ENCODE measurements at regions not wholly inside any gene's neighbourhood (a gene's known extent, or its start where the extent isn't known, plus 50 kb on each side); places are given as distances from the start of the nearest gene placed in this dataset.

- Histone ChIP-seq H3K36me3 (replicated peaks in 1 of 2; ENCODE audit: insufficient read depth in 1 of 2, low read depth in 2 of 2) (no peaks in the 10 kb centered on the region), H3K27ac (no peak overlapping the region), H3K4me1 (no peaks in the 10 kb centered on the region), H3K9me3 (no peaks in the 10 kb centered on the region), H3K4me3 (no peak overlapping the region), H3K27me3 (no peaks in the 10 kb centered on the region)
- DNase-seq, result no peak
- ATAC-seq, result no peak
- 67 to 69% methylated on average over 4 of the region's 4 CpGs for WGBS, 2 donors
- TF ChIP-seq CTCF (IDR thresholded peaks at IDR 0.05), result no peak
- TF ChIP-seq POLR2A (IDR thresholded peaks at IDR 0.05), result no peak
- intact Hi-C loops (cut with DNase I), result no loop called here
These were observed 604.7 kb upstream of the SALL1 start for GRCh38 chr16:51755577-51756355.

GRCh38 chr16:51755039-51755501, 604.0 kb upstream of the SALL1 start:
- Histone ChIP-seq H3K27ac (no peak overlapping the region), H3K4me1 (no peaks in the 10 kb centered on the region), H3K9me3 (no peaks in the 10 kb centered on the region), H3K4me3 (no peak overlapping the region), H3K36me3 (replicated peaks in 1 of 2; ENCODE audit: insufficient read depth in 1 of 2, low read depth in 2 of 2) (no peaks in the 10 kb centered on the region), H3K27me3 (no peaks in the 10 kb centered on the region)
- no peak for DNase-seq
- WGBS, 2 donors, result 31 to 53% methylated on average over 8 to 12 of the region's 12 CpGs
- intact Hi-C loops (cut with DNase I), result no loop called here
- TF ChIP-seq CTCF (IDR thresholded peaks at IDR 0.05) (no peak), POLR2A (IDR thresholded peaks at IDR 0.05) (no peak)
- ATAC-seq, result no peak

- DNase-seq, result no peak
- no peaks in the 10 kb centered on the region for H3K27me3 ChIP-seq
- H3K4me1 ChIP-seq, result no peaks in the 10 kb centered on the region
- intact Hi-C loops (cut with DNase I), result no loop called here
- no peak overlapping the region for H3K4me3 ChIP-seq
- H3K36me3 ChIP-seq (replicated peaks in 1 of 2; ENCODE audit: insufficient read depth in 1 of 2, low read depth in 2 of 2), result no peaks in the 10 kb centered on the region
- no peak for ATAC-seq
- 39 to 48% methylated on average over 1 of the region's 1 CpG for WGBS, 2 donors
- no peak for TF ChIP-seq POLR2A (IDR thresholded peaks at IDR 0.05)
- TF ChIP-seq CTCF (IDR thresholded peaks at IDR 0.05), result no peak
- no peaks in the 10 kb centered on the region for H3K9me3 ChIP-seq
- no peak overlapping the region for H3K27ac ChIP-seq
These were observed 602.5 kb upstream of the SALL1 start for GRCh38 chr16:51753467-51754127.

- H3K27ac ChIP-seq, result no peak overlapping the region
- H3K4me1 ChIP-seq, result no peaks in the 10 kb centered on the region
- H3K9me3 ChIP-seq, result no peaks in the 10 kb centered on the region
- WGBS, 2 donors, result 75 to 80% methylated on average over 3 of the region's 3 CpGs
- no peak for TF ChIP-seq CTCF (IDR thresholded peaks at IDR 0.05)
- no peak for TF ChIP-seq POLR2A (IDR thresholded peaks at IDR 0.05)
- ATAC-seq (no peak), DNase-seq (no peak)
- intact Hi-C loops (cut with DNase I), result no loop called here
- no peaks in the 10 kb centered on the region for H3K27me3 ChIP-seq
- H3K4me3 ChIP-seq, result no peak overlapping the region
- no peaks in the 10 kb centered on the region for H3K36me3 ChIP-seq (replicated peaks in 1 of 2; ENCODE audit: insufficient read depth in 1 of 2, low read depth in 2 of 2)
These were observed 601.4 kb upstream of the SALL1 start for GRCh38 chr16:51752438-51752995.
